Activated naive CD8-positive, alpha-beta T cell treated with anti-CD3 and anti-CD28 coated beads, Interleukin-2, amount 10 ng/mL, durations not matched to agents 7 days and 5 days (primary cell): ENCODE measurements at regions not wholly inside any gene's neighbourhood (a gene's known extent, or its start where the extent isn't known, plus 50 kb on each side); places are given as distances from the start of the nearest gene placed in this dataset.

Experiments
- ATAC-seq: fragments of 150-1000 bp; cut with Tn5 transposase; one replicate; pipeline ENCODE4 v1.10.0; 2021; ENCODE audit warnings: low read depth, moderate library complexity
- POLR2A ChIA-PET: fragments of 350-600 bp; sonication (Branson Sonifier 250); formaldehyde crosslinking; loops from one replicate; lab custom pipeline; 2021; ENCODE audit warnings: antibody characterized with exemption; lab: Charles Lee
- DNase-seq: peaks from one replicate; pipeline ENCODE4 v3.0.0; 2021
- H3K27ac Mint-ChIP-seq: one replicate; pipeline ENCODE4 v1.8.0; 2022; ENCODE audit warnings: mild to moderate bottlenecking, mixed read lengths
- H3K27me3 Mint-ChIP-seq: one replicate; pipeline ENCODE4 v1.8.0; 2022; ENCODE audit warnings: mild to moderate bottlenecking, moderate library complexity, mixed read lengths
- H3K36me3 Mint-ChIP-seq: one replicate; pipeline ENCODE4 v1.8.0; 2021; ENCODE audit warnings: mild to moderate bottlenecking, mixed read lengths
- H3K4me1 Mint-ChIP-seq: one replicate; pipeline ENCODE4 v1.8.0; 2021; ENCODE audit warnings: mixed read lengths
- H3K4me3 Mint-ChIP-seq: one replicate; pipeline ENCODE4 v1.8.0; 2022; ENCODE audit warnings: mild to moderate bottlenecking, moderate library complexity, mixed read lengths
- H3K9me3 Mint-ChIP-seq: one replicate; pipeline ENCODE4 v1.8.0; 2021; ENCODE audit warnings: mixed read lengths

GRCh38 chr15:69731581-69731980 lies 279.0 kb downstream of the RPLP1 start:
- peaks cover 4% of the 10 kb centered on the region for H3K36me3 Mint-ChIP-seq
- no peak for DNase-seq
- no peak for ATAC-seq
- peaks cover 24% of the 10 kb centered on the region for H3K4me1 Mint-ChIP-seq
- POLR2A ChIA-PET, result no interaction called here
- H3K27me3 Mint-ChIP-seq, result peaks cover 6% of the 10 kb centered on the region
- no peak overlapping the region for H3K27ac Mint-ChIP-seq
- H3K4me3 Mint-ChIP-seq, result no peak overlapping the region
- H3K9me3 Mint-ChIP-seq, result no peaks in the 10 kb centered on the region

- POLR2A ChIA-PET, result interaction anchor here (1.2 kb wide), 1 partner anchor 11 kb away, joined by 3 read pairs; no protein-coding TSS in a partner anchor
Observed at GRCh38 chr15:69732133-69732532, 279.5 kb downstream of the RPLP1 start.

GRCh38 chr15:69734699-69735098 lies 282.1 kb downstream of the RPLP1 start:
- Mint-ChIP-seq H3K4me3 (no peak overlapping the region), H3K9me3 (peaks cover 2% of the 10 kb centered on the region), H3K4me1 (peaks cover 14% of the 10 kb centered on the region), H3K27ac (no peak overlapping the region), H3K27me3 (peaks cover 22% of the 10 kb centered on the region), H3K36me3 (peaks cover 10% of the 10 kb centered on the region)
- ATAC-seq (no peak), DNase-seq (no peak)
- POLR2A ChIA-PET, result no interaction called here

More at GRCh38 chr15:69732133-69732532, 279.5 kb downstream of the RPLP1 start:
- DNase-seq (no peak), ATAC-seq (no peak)
- Mint-ChIP-seq H3K9me3 (peaks cover 2% of the 10 kb centered on the region), H3K27ac (no peak overlapping the region), H3K4me1 (peaks cover 22% of the 10 kb centered on the region), H3K27me3 (peaks cover 11% of the 10 kb centered on the region), H3K4me3 (no peak overlapping the region), H3K36me3 (peaks cover 5% of the 10 kb centered on the region)

GRCh38 chr15:69735121-69735520 lies 282.5 kb downstream of the RPLP1 start:
- POLR2A ChIA-PET, result no interaction called here
- peaks cover 2% of the 10 kb centered on the region for H3K9me3 Mint-ChIP-seq
- no peak overlapping the region for H3K4me3 Mint-ChIP-seq
- H3K27ac Mint-ChIP-seq, result no peak overlapping the region
- H3K4me1 Mint-ChIP-seq, result peaks cover 14% of the 10 kb centered on the region
- H3K27me3 Mint-ChIP-seq, result peaks cover 22% of the 10 kb centered on the region
- H3K36me3 Mint-ChIP-seq, result peaks cover 10% of the 10 kb centered on the region
- DNase-seq, result no peak
- ATAC-seq, result no peak

GRCh38 chr15:69736161-69736560 lies 283.5 kb downstream of the RPLP1 start:
- DNase-seq (no peak), ATAC-seq (no peak)
- Mint-ChIP-seq H3K36me3 (peaks cover 10% of the 10 kb centered on the region), H3K9me3 (peaks cover 2% of the 10 kb centered on the region), H3K27me3 (peaks cover 22% of the 10 kb centered on the region), H3K27ac (no peak overlapping the region), H3K4me3 (no peak overlapping the region), H3K4me1 (peaks cover 8% of the 10 kb centered on the region)
- POLR2A ChIA-PET, result no interaction called here

- Mint-ChIP-seq H3K36me3 (peaks cover 12% of the 10 kb centered on the region), H3K27me3 (peaks cover 22% of the 10 kb centered on the region), H3K4me3 (no peak overlapping the region), H3K4me1 (peaks cover 5% of the 10 kb centered on the region), H3K9me3 (peaks cover 4% of the 10 kb centered on the region), H3K27ac (no peak overlapping the region)
- POLR2A ChIA-PET, result no interaction called here
- no peak for ATAC-seq
- DNase-seq, result no peak
Observed at GRCh38 chr15:69737916-69738315, 285.3 kb downstream of the RPLP1 start.

GRCh38 chr15:69740684-69741083 lies 288.1 kb downstream of the RPLP1 start:
- ATAC-seq (no peak), DNase-seq (no peak)
- POLR2A ChIA-PET, result no interaction called here
- peaks cover 8% of the 10 kb centered on the region for H3K36me3 Mint-ChIP-seq
- H3K27ac Mint-ChIP-seq, result no peak overlapping the region
- peaks cover 23% of the 10 kb centered on the region for H3K4me1 Mint-ChIP-seq
- H3K9me3 Mint-ChIP-seq, result peaks cover 4% of the 10 kb centered on the region
- H3K4me3 Mint-ChIP-seq, result no peak overlapping the region
- peaks cover 18% of the 10 kb centered on the region for H3K27me3 Mint-ChIP-seq

- DNase-seq, result no peak
- Mint-ChIP-seq H3K36me3 (peaks cover 6% of the 10 kb centered on the region), H3K27me3 (peaks cover 14% of the 10 kb centered on the region), H3K4me3 (no peak overlapping the region), H3K4me1 (peaks cover 23% of the 10 kb centered on the region), H3K27ac (no peak overlapping the region), H3K9me3 (peaks cover 2% of the 10 kb centered on the region)
- ATAC-seq, result no peak
- POLR2A ChIA-PET, result no interaction called here
Observed at GRCh38 chr15:69742361-69742760, 289.7 kb downstream of the RPLP1 start.

- peaks cover 2% of the 10 kb centered on the region for H3K9me3 Mint-ChIP-seq
- H3K27ac Mint-ChIP-seq, result no peak overlapping the region
- peaks cover 13% of the 10 kb centered on the region for H3K27me3 Mint-ChIP-seq
- H3K4me1 Mint-ChIP-seq, result peaks cover 24% of the 10 kb centered on the region
- ATAC-seq (no peak), DNase-seq (no peak)
- POLR2A ChIA-PET, result interaction anchor here (1.4 kb wide), 1 partner anchor 15 kb away, joined by 6 read pairs; no protein-coding TSS in a partner anchor
- H3K4me3 Mint-ChIP-seq, result no peak overlapping the region
- H3K36me3 Mint-ChIP-seq, result peaks cover 6% of the 10 kb centered on the region
Observed at GRCh38 chr15:69743091-69743490, 290.5 kb downstream of the RPLP1 start.

GRCh38 chr15:69744391-69745162 lies 292.0 kb downstream of the RPLP1 start:
- Mint-ChIP-seq H3K4me3 (peak overlapping the region; percentile 29), H3K4me1 (peaks cover 31% of the 10 kb centered on the region), H3K27ac (no peak overlapping the region), H3K27me3 (peaks cover 7% of the 10 kb centered on the region), H3K36me3 (peaks cover 6% of the 10 kb centered on the region), H3K9me3 (peaks cover 2% of the 10 kb centered on the region)
- ATAC-seq (peak; percentile 50), DNase-seq (no peak)
- POLR2A ChIA-PET, result interaction anchor here (0.5 to 1.4 kb wide), 3 partner anchors 14 to 517 kb away, joined by 3 to 6 read pairs (median 3); no protein-coding TSS in a partner anchor

GRCh38 chr15:69747193-69747592 lies 294.6 kb downstream of the RPLP1 start:
- H3K36me3 Mint-ChIP-seq, result peaks cover 20% of the 10 kb centered on the region
- H3K9me3 Mint-ChIP-seq, result peaks cover 7% of the 10 kb centered on the region
- H3K4me1 Mint-ChIP-seq, result peaks cover 40% of the 10 kb centered on the region
- peaks cover 9% of the 10 kb centered on the region for H3K27me3 Mint-ChIP-seq
- POLR2A ChIA-PET, result no interaction called here
- H3K4me3 Mint-ChIP-seq, result no peak overlapping the region
- ATAC-seq, result no peak
- H3K27ac Mint-ChIP-seq, result no peak overlapping the region
- DNase-seq, result no peak

- POLR2A ChIA-PET, result no interaction called here
- H3K27me3 Mint-ChIP-seq, result peaks cover 9% of the 10 kb centered on the region
- peaks cover 26% of the 10 kb centered on the region for H3K36me3 Mint-ChIP-seq
- DNase-seq (no peak), ATAC-seq (no peak)
- H3K27ac Mint-ChIP-seq, result peak overlapping the region; percentile 62
- peaks cover 10% of the 10 kb centered on the region for H3K9me3 Mint-ChIP-seq
- no peak overlapping the region for H3K4me3 Mint-ChIP-seq
- peaks cover 38% of the 10 kb centered on the region for H3K4me1 Mint-ChIP-seq
Observed at GRCh38 chr15:69748131-69748530, 295.5 kb downstream of the RPLP1 start.

GRCh38 chr15:69748576-69749185 lies 296.1 kb downstream of the RPLP1 start:
- Mint-ChIP-seq H3K9me3 (peaks cover 14% of the 10 kb centered on the region), H3K36me3 (peaks cover 32% of the 10 kb centered on the region)

GRCh38 chr15:69749274-69749673 lies 296.7 kb downstream of the RPLP1 start:
- peaks cover 7% of the 10 kb centered on the region for H3K27me3 Mint-ChIP-seq
- H3K36me3 Mint-ChIP-seq, result peaks cover 36% of the 10 kb centered on the region
- no peak overlapping the region for H3K27ac Mint-ChIP-seq
- H3K4me3 Mint-ChIP-seq, result no peak overlapping the region
- ATAC-seq (no peak), DNase-seq (no peak)
- H3K9me3 Mint-ChIP-seq, result peaks cover 14% of the 10 kb centered on the region
- H3K4me1 Mint-ChIP-seq, result peaks cover 32% of the 10 kb centered on the region
- POLR2A ChIA-PET, result no interaction called here

More at GRCh38 chr15:69748576-69749185, 296.1 kb downstream of the RPLP1 start:
- H3K27me3 Mint-ChIP-seq, result peaks cover 7% of the 10 kb centered on the region
- DNase-seq (no peak), ATAC-seq (no peak)
- H3K27ac Mint-ChIP-seq, result peak overlapping the region; percentile 62
- no peak overlapping the region for H3K4me3 Mint-ChIP-seq
- peaks cover 34% of the 10 kb centered on the region for H3K4me1 Mint-ChIP-seq
- POLR2A ChIA-PET, result no interaction called here
